ENCODE measurements at regions not wholly inside any gene's neighbourhood (a gene's known extent, or its start where the extent isn't known, plus 50 kb on each side); places are given as distances from the start of the nearest gene placed in this dataset.

GRCh38 chr2:60249879-60250278 lies 303.6 kb downstream of the BCL11A start:
- Histone ChIP-seq H3K56ac (replicated peaks; ENCODE audit: insufficient read length, low read depth, low read length) (no peak overlapping the region), H2BK20ac (ENCODE audit: low read length) (no peak overlapping the region), H4K5ac (ENCODE audit: insufficient read length, low read depth, low read length) (no peak overlapping the region), H3K9me3 (ENCODE audit: insufficient read depth in 2 of 2, low read depth in 1 of 2, low read length in 1 of 2) (no peaks in the 10 kb centered on the region), H3K9ac (replicated peaks in 1 of 4; ENCODE audit: extremely low read depth in 1 of 4, low read depth in 3 of 4, low read length in 3 of 4) (no peak overlapping the region), H4K20me1 (replicated peaks in 1 of 2; ENCODE audit: control insufficient read depth in 1 of 2, insufficient read depth in 2 of 2, low read length in 2 of 2) (no peaks in the 10 kb centered on the region), H3K4me2 (ENCODE audit: insufficient read depth in 1 of 2, low read depth in 2 of 2, low read length in 2 of 2) (no peak overlapping the region), H3K36me3 (ENCODE audit: control insufficient read depth in 2 of 4, insufficient read depth in 4 of 4, low read length in 3 of 4) (no peaks in the 10 kb centered on the region), H3K27me3 (replicated peaks in 1 of 4; ENCODE audit: control insufficient read depth in 3 of 4, extremely low read depth in 1 of 4, insufficient read depth in 3 of 4, low read length in 3 of 4) (no peaks in the 10 kb centered on the region), H3K79me2 (ENCODE audit: control insufficient read depth in 1 of 2, insufficient read depth in 2 of 2, low read length in 2 of 2) (no peaks in the 10 kb centered on the region), H4K91ac (replicated peaks; ENCODE audit: insufficient read length, low read length) (no peak overlapping the region), H3K79me1 (ENCODE audit: low read depth, low read length) (no peaks in the 10 kb centered on the region), H3K4me1 (replicated peaks in 1 of 4; ENCODE audit: control insufficient read depth in 3 of 4, insufficient read depth in 4 of 4, low read length in 3 of 4) (no peaks in the 10 kb centered on the region; a peak in 2 of 7 replicates), H3K18ac (ENCODE audit: extremely low read depth, low read length) (no peak overlapping the region), H2BK5ac (ENCODE audit: low read depth, low read length) (no peak overlapping the region), H2BK12ac (ENCODE audit: low read depth, low read length) (no peak overlapping the region), H2AFZ (ENCODE audit: low read length) (no peak overlapping the region), H3K23me2 (ENCODE audit: low read depth, low read length) (0 out of 2 replicates have a peak, but pooled peaks cover 1% of the 10 kb centered on the region), H3K4ac (replicated peaks; ENCODE audit: insufficient read length, low read depth, low read length) (no peak overlapping the region), H3K14ac (ENCODE audit: insufficient read length) (no peak overlapping the region), H3K23ac (ENCODE audit: insufficient read length) (no peak overlapping the region), H3K27ac (ENCODE audit: low read depth, low read length) (no peak overlapping the region), H4K8ac (ENCODE audit: extremely low read depth, insufficient read depth, low read length) (no peak overlapping the region), H2BK120ac (replicated peaks; ENCODE audit: low read depth, low read length) (no peak overlapping the region), H3K4me3 (ENCODE audit: extremely low read depth in 1 of 4, insufficient read depth in 2 of 4, low read depth in 3 of 4, low read length in 4 of 4) (no peak overlapping the region), H2AK5ac (ENCODE audit: low read depth, low read length) (no peak overlapping the region), H2BK15ac (ENCODE audit: low read length) (no peak overlapping the region)
- POLR2A ChIA-PET (ENCODE audit: partially characterized antibody), result no interaction called here
- FAIRE-seq (no peak), DNase-seq (ENCODE audit: low read depth in 1 of 2, low spot score in 2 of 2) (no peak)
- CTCF ChIA-PET (ENCODE audit: partially characterized antibody), result no interaction called here
- 92% methylated on average over 5 of the region's 5 CpGs; no CpG with 5 or more reads in 1 of the 2 experiments for WGBS, 2 experiments (ENCODE audit: extremely low coverage in 1 of 2, insufficient coverage in 1 of 2, insufficient read length in 1 of 2, insufficient replicate concordance in 2 of 2, low coverage in 1 of 2, low lambda C conversion rate in 2 of 2, missing lambda C conversion rate in 1 of 2)
- TF ChIP-seq SIRT6 (IDR thresholded peaks at IDR 0.05; ENCODE audit: low read length), result no peak
